22Rv1 (cell line): ENCODE measurements at regions not wholly inside any gene's neighbourhood (a gene's known extent, or its start where the extent isn't known, plus 50 kb on each side); places are given as distances from the start of the nearest gene placed in this dataset.

Source experiments
- ZFX ChIP-seq: fragments of 450-650 bp; IDR thresholded peaks from 2 replicates; pipeline ENCODE4 v1.6.1; 2017; ENCODE audit warnings: antibody characterized with exemption, borderline replicate concordance
- TF ChIP-seq, protein P1 (sequence below): fragments of 450-650 bp; IDR thresholded peaks from 2 replicates; pipeline ENCODE4 v1.5.1; 2017; ENCODE audit warnings: mild to moderate bottlenecking

DNA sequence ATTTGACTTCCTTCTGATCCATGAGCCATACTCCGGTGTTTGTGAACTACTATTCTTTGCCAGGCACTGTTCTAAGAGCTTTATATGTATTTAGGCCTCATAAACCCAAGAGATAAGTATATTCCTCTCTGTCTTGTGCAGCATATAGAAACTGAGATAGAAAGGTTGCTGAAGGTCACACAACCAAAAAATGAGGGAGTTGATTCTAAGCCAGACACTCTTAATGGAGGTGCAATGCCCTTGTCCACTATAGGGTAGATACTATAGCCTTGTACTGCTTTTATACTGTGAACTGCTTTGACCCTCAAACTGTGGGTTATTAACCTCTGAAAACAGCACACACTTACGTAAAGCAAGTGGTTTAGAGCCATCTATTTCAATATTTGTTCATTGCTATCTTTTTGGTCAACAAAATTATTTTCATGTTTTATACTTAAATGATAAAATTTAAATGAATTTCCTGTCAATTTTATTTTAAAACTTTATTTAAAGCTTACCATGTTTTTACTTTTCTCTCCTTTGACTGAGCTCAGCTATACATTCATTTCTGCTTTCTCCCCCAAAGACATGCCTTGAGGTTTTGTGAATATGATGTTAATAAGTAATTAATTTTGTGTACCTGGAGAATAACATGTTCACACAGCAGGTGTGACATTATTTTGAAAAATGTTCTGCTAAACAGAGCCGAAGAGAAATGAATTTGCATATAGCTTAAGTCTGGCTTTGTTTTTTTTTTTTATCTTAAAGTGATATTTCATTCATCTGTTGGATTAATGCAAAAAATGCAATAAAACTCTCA is 687.3 kb downstream of the DNAJB9 start:
- TF ChIP-seq, protein P1, sequence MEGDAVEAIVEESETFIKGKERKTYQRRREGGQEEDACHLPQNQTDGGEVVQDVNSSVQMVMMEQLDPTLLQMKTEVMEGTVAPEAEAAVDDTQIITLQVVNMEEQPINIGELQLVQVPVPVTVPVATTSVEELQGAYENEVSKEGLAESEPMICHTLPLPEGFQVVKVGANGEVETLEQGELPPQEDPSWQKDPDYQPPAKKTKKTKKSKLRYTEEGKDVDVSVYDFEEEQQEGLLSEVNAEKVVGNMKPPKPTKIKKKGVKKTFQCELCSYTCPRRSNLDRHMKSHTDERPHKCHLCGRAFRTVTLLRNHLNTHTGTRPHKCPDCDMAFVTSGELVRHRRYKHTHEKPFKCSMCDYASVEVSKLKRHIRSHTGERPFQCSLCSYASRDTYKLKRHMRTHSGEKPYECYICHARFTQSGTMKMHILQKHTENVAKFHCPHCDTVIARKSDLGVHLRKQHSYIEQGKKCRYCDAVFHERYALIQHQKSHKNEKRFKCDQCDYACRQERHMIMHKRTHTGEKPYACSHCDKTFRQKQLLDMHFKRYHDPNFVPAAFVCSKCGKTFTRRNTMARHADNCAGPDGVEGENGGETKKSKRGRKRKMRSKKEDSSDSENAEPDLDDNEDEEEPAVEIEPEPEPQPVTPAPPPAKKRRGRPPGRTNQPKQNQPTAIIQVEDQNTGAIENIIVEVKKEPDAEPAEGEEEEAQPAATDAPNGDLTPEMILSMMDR: no peak
- TF ChIP-seq ZFX: no peak
